Thoracic aorta (tissue), 2 donors: ENCODE measurements at regions not wholly inside any gene's neighbourhood (a gene's known extent, or its start where the extent isn't known, plus 50 kb on each side); places are given as distances from the start of the nearest gene placed in this dataset.
"Not testable (repeated sequence)": the region's sequence is repeated elsewhere in the genome, so short reads cannot be mapped to it uniquely, and the experiment has no call there.

Experiments used
- ATAC-seq: fragments of 150-250 bp; one replicate; pipeline ENCODE4 v1.8.0; 2017; ENCODE audit warnings: low read depth; ENCODE audit not compliant: insufficient number of reproducible peaks, low FRiP score
- DNase-seq: peaks from one replicate; pipeline ENCODE4 v3.0.0-alpha.2; 2020; ENCODE audit warnings: low spot score
- H3K27ac ChIP-seq, 2 donors: fragments of 200-600 bp; sonication (generic); 1 replicate in 1 of 2; 2 replicates in 1 of 2; pipeline ENCODE4 v1.5.1; 2016; ENCODE audit warnings: mild to moderate bottlenecking in 2 of 2, moderate library complexity in 2 of 2
- H3K27me3 ChIP-seq: fragments of 200-600 bp; sonication (generic); replicated peaks from 2 replicates; pipeline ENCODE4 v1.6.0; 2016; ENCODE audit warnings: mild to moderate bottlenecking; ENCODE audit not compliant: insufficient read depth
- H3K36me3 ChIP-seq: fragments of 200-600 bp; sonication (generic); one replicate; pipeline ENCODE4 v1.5.1; 2016
- H3K4me1 ChIP-seq, 2 donors: fragments of 200-600 bp; sonication (generic); 1 replicate in 1 of 2; 2 replicates in 1 of 2; pipeline versions ENCODE4 v1.5.1 to v1.6.0; 2016; ENCODE audit warnings: low read depth in 2 of 2, mild to moderate bottlenecking in 1 of 2; ENCODE audit not compliant: control insufficient read depth in 1 of 2
- H3K4me3 ChIP-seq: fragments of 200-600 bp; sonication (generic); 2 replicates; pipeline ENCODE4 v1.5.1; 2016; ENCODE audit warnings: mild to moderate bottlenecking
- H3K9me3 ChIP-seq: fragments of 200-600 bp; sonication (generic); 2 replicates; pipeline ENCODE4 v1.5.1; 2016
- CTCF ChIP-seq: fragments of 200-600 bp; sonication (generic); IDR thresholded peaks from one replicate; pipeline ENCODE4 v1.5.1; 2019; ENCODE audit warnings: antibody characterized with exemption

GRCh38 chr5:32534041-32534440 is 51.3 kb upstream of the SUB1 start:
- Histone ChIP-seq H3K9me3 (no peaks in the 10 kb centered on the region), H3K4me3 (no peak overlapping the region), H3K27me3 (no peaks in the 10 kb centered on the region), H3K4me1 (peaks cover 16 to 60% of the 10 kb centered on the region in 2 donors), H3K27ac (peak overlapping the region; percentile 63 to 66), H3K36me3 (no peaks in the 10 kb centered on the region)
- no peak for TF ChIP-seq CTCF
- no peak for ATAC-seq
- no peak for DNase-seq

DNA sequence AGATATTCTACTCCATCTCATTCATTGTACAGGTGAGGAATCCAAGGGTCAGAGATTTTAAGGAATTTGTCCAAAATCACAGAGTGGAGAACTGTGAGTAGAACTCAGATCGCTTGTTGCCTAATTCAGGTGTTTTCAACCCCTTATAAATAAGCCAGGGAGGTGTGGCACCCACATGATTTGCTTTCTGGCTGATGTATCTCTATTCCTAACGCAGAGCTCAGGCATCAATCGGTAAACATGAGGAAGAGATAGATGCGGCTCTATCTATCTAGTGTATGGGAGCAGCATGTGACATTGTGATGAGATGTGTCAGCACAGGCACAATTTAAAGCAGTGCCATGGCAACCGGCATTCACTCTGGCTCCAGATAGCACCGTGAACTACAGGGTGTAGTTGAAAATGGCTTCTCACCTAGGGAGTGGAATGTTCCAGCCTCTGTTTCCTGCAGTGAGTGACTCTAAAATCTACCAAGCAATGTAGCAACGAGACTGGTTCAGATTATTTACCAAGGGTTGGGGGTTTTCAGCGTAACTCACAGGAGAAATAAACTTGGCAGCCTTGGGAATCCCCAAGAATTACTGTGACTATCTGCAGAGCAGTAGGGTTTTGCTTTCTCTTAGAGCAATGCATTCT is 53.4 kb upstream of the SUB1 start:
- no peak for TF ChIP-seq CTCF
- Histone ChIP-seq H3K36me3 (no peaks in the 10 kb centered on the region), H3K4me1 (peaks cover 12 to 48% of the 10 kb centered on the region in 2 donors), H3K27me3 (no peaks in the 10 kb centered on the region), H3K9me3 (no peaks in the 10 kb centered on the region), H3K4me3 (no peak overlapping the region), H3K27ac (peak overlapping the region; percentile 42 to 66)
- DNase-seq, result no peak
- ATAC-seq, result no peak

- H3K27me3 ChIP-seq, H3K4me3 ChIP-seq, H3K27ac ChIP-seq, H3K9me3 ChIP-seq, DNase-seq, ATAC-seq, H3K36me3 ChIP-seq: not testable (repeated sequence)
- peaks cover 3 to 19% of the 10 kb centered on the region in 2 donors for H3K4me1 ChIP-seq
Observed at GRCh38 chr5:32527321-32527720, 58.0 kb upstream of the SUB1 start.

GRCh38 chr5:32526810-32527209 is 58.5 kb upstream of the SUB1 start:
- no peak for ATAC-seq
- Histone ChIP-seq H3K27me3 (no peaks in the 10 kb centered on the region), H3K4me1 (peaks cover under 1 to 14% of the 10 kb centered on the region in 2 donors), H3K4me3 (no peak overlapping the region), H3K36me3 (no peaks in the 10 kb centered on the region), H3K27ac (no peak overlapping the region), H3K9me3 (no peaks in the 10 kb centered on the region)
- DNase-seq, result no peak
- TF ChIP-seq CTCF, result no peak

- no peak for DNase-seq
- Histone ChIP-seq H3K9me3 (no peaks in the 10 kb centered on the region), H3K36me3 (no peaks in the 10 kb centered on the region), H3K27ac (no peak overlapping the region), H3K27me3 (no peaks in the 10 kb centered on the region), H3K4me3 (no peak overlapping the region), H3K4me1 (peaks cover 0 to 6% of the 10 kb centered on the region in 2 donors)
- TF ChIP-seq CTCF, result no peak
- ATAC-seq, result no peak
Observed at GRCh38 chr5:32523625-32524024, 61.7 kb upstream of the SUB1 start.
